ENCODE measurements at regions not wholly inside any gene's neighbourhood (a gene's known extent, or its start where the extent isn't known, plus 50 kb on each side); places are given as distances from the start of the nearest gene placed in this dataset.

DNA sequence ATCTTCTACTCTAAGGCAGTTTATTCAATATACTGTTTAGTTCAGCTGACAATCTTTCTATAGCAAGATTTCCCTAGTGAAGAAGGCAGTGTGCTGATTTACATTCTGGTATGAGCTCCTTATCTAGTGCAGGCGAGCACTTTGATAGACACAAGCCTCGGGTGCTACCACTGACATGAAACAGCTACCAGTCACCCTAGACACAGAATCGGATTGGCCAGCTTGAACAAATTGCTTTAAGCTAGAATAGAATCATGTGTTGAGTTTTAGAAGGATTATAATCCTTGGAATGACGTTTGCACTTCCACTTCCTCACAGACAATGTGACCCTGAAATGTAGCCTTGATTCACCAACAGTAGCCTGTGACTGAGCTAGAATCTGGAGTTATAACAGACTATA lies 394.0 kb downstream of the EPHA4 start:
- no peaks in the 10 kb centered on the region for H3K27me3 ChIP-seq (ENCODE audit: insufficient read depth, low read length)
- no peak overlapping the region for H2AFZ ChIP-seq (ENCODE audit: low read length)
- DNase-seq (ENCODE audit: insufficient read length, low spot score, missing footprints) = no peak
- H3K4me3 ChIP-seq (ENCODE audit: insufficient read depth, low read length) = no peak overlapping the region
- no peaks in the 10 kb centered on the region for H3K9me3 ChIP-seq (ENCODE audit: low read depth, low read length)
- TF ChIP-seq, protein P1, sequence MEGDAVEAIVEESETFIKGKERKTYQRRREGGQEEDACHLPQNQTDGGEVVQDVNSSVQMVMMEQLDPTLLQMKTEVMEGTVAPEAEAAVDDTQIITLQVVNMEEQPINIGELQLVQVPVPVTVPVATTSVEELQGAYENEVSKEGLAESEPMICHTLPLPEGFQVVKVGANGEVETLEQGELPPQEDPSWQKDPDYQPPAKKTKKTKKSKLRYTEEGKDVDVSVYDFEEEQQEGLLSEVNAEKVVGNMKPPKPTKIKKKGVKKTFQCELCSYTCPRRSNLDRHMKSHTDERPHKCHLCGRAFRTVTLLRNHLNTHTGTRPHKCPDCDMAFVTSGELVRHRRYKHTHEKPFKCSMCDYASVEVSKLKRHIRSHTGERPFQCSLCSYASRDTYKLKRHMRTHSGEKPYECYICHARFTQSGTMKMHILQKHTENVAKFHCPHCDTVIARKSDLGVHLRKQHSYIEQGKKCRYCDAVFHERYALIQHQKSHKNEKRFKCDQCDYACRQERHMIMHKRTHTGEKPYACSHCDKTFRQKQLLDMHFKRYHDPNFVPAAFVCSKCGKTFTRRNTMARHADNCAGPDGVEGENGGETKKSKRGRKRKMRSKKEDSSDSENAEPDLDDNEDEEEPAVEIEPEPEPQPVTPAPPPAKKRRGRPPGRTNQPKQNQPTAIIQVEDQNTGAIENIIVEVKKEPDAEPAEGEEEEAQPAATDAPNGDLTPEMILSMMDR (IDR thresholded peaks at IDR 0.05; ENCODE audit: extremely low read depth, low read depth, low read length) = no peak
- no peaks in the 10 kb centered on the region for H4K20me1 ChIP-seq (ENCODE audit: insufficient read depth, low read length)
- H3K79me2 ChIP-seq (ENCODE audit: insufficient read depth, low read length) = no peaks in the 10 kb centered on the region
- H3K36me3 ChIP-seq (ENCODE audit: insufficient read depth, low read length) = no peaks in the 10 kb centered on the region
- no peak overlapping the region for H3K4me2 ChIP-seq (ENCODE audit: insufficient read depth, low read length)
- H3K27ac ChIP-seq (ENCODE audit: low read depth, low read length) = no peak overlapping the region
- no peaks in the 10 kb centered on the region for H3K4me1 ChIP-seq (ENCODE audit: insufficient read depth, low read length)

DNA sequence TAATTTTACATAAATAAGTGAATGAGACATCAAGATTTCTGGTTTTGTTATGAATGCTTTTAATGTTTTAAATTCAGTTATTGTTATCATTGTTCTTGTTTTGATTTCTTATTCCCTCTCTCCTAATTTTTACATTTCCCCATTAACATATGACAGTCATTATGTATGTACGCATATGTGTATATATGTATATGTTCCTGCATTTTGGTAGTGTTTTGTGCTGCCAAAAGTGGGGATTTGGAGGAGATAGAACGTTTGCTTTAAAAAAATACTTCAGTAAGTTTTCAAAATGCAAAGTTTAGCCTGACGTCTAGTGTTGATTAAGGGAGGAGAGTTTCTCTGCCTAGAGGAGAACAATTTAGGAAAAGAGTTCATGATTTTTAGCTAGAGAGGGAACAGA lies 385.2 kb downstream of the EPHA4 start:
- Histone ChIP-seq H4K20me1 (ENCODE audit: insufficient read depth, low read length) (no peaks in the 10 kb centered on the region), H3K4me3 (ENCODE audit: insufficient read depth, low read length) (no peak overlapping the region), H2AFZ (ENCODE audit: low read length) (no peak overlapping the region), H3K27ac (ENCODE audit: low read depth, low read length) (no peak overlapping the region), H3K36me3 (ENCODE audit: insufficient read depth, low read length) (no peaks in the 10 kb centered on the region), H3K79me2 (ENCODE audit: insufficient read depth, low read length) (no peaks in the 10 kb centered on the region), H3K9me3 (ENCODE audit: low read depth, low read length) (no peaks in the 10 kb centered on the region), H3K4me1 (ENCODE audit: insufficient read depth, low read length) (no peaks in the 10 kb centered on the region), H3K4me2 (ENCODE audit: insufficient read depth, low read length) (no peak overlapping the region), H3K27me3 (ENCODE audit: insufficient read depth, low read length) (no peaks in the 10 kb centered on the region)
- DNase-seq (ENCODE audit: insufficient read length, low spot score, missing footprints) = no peak
- TF ChIP-seq, protein P1 (IDR thresholded peaks at IDR 0.05; ENCODE audit: extremely low read depth, low read depth, low read length) = no peak

DNA sequence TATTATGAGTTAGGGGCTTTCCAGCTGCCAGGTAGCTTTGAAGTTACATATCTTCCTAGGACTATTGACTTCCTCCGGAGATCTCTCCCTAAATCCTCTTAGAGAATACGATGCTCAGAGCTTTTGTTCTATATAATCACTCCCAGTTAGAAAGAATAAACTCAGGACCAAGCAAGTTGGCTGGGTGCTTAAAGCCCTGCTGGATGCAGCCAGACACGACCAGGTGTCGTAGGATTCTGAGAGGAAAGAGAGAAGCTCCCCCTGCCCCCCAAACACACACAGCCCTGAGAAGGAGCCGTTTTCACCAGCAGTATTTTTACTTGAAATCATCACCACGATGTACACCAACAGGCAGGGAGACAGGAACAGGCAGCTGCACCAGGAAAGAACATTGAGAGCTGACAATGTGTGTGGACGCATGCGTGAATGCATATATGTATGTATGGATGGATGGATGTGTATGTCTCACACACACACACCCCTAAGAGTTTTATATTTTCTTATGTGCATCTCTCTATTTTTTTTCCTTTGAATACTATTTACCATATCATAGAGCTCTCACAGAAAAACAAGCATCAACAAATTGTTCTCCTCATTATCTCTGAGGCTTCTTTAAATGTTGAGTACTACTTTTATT lies 382.6 kb downstream of the EPHA4 start:
- Histone ChIP-seq H3K27me3 (ENCODE audit: insufficient read depth, low read length) (no peaks in the 10 kb centered on the region), H3K9me3 (ENCODE audit: low read depth, low read length) (no peaks in the 10 kb centered on the region), H2AFZ (ENCODE audit: low read length) (no peak overlapping the region), H4K20me1 (ENCODE audit: insufficient read depth, low read length) (no peaks in the 10 kb centered on the region), H3K4me1 (ENCODE audit: insufficient read depth, low read length) (no peaks in the 10 kb centered on the region), H3K4me2 (ENCODE audit: insufficient read depth, low read length) (no peak overlapping the region), H3K4me3 (ENCODE audit: insufficient read depth, low read length) (no peak overlapping the region), H3K79me2 (ENCODE audit: insufficient read depth, low read length) (no peaks in the 10 kb centered on the region), H3K36me3 (ENCODE audit: insufficient read depth, low read length) (no peaks in the 10 kb centered on the region), H3K27ac (ENCODE audit: low read depth, low read length) (no peak overlapping the region)
- DNase-seq (ENCODE audit: insufficient read length, low spot score, missing footprints) = no peak
- TF ChIP-seq, protein P1 (IDR thresholded peaks at IDR 0.05; ENCODE audit: extremely low read depth, low read depth, low read length) = no peak

DNA sequence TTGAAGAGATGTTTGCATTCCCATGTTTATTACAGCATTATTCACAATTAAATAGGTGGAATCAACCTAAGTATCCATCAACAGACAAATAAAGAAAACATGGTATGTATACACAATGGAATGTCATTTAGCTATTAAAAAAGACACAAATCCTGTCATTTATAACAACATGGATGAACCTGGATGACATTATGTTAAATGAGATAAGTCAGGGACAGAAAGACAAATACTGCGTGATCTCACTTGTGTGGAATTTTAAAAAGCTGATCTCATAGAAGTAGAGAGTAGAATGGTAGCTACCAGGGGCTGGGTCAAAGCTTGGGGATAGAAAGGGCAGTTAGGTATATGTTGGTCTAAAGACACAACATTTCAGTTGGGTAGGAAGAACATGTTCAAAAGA lies 376.3 kb downstream of the EPHA4 start:
- Histone ChIP-seq H4K20me1 (ENCODE audit: insufficient read depth, low read length) (no peaks in the 10 kb centered on the region), H3K9me3 (ENCODE audit: low read depth, low read length) (no peaks in the 10 kb centered on the region), H3K36me3 (ENCODE audit: insufficient read depth, low read length) (no peaks in the 10 kb centered on the region), H3K4me2 (ENCODE audit: insufficient read depth, low read length) (no peak overlapping the region), H3K4me3 (ENCODE audit: insufficient read depth, low read length) (no peak overlapping the region), H3K79me2 (ENCODE audit: insufficient read depth, low read length) (no peaks in the 10 kb centered on the region), H3K27me3 (ENCODE audit: insufficient read depth, low read length) (no peaks in the 10 kb centered on the region), H3K27ac (ENCODE audit: low read depth, low read length) (no peak overlapping the region), H3K4me1 (ENCODE audit: insufficient read depth, low read length) (no peaks in the 10 kb centered on the region), H2AFZ (ENCODE audit: low read length) (no peak overlapping the region)
- TF ChIP-seq, protein P1 (IDR thresholded peaks at IDR 0.05; ENCODE audit: extremely low read depth, low read depth, low read length) = no peak
- DNase-seq (ENCODE audit: insufficient read length, low spot score, missing footprints) = no peak
